ENCODE measurements at regions not wholly inside any gene's neighbourhood (a gene's known extent, or its start where the extent isn't known, plus 50 kb on each side); places are given as distances from the start of the nearest gene placed in this dataset.

DNA sequence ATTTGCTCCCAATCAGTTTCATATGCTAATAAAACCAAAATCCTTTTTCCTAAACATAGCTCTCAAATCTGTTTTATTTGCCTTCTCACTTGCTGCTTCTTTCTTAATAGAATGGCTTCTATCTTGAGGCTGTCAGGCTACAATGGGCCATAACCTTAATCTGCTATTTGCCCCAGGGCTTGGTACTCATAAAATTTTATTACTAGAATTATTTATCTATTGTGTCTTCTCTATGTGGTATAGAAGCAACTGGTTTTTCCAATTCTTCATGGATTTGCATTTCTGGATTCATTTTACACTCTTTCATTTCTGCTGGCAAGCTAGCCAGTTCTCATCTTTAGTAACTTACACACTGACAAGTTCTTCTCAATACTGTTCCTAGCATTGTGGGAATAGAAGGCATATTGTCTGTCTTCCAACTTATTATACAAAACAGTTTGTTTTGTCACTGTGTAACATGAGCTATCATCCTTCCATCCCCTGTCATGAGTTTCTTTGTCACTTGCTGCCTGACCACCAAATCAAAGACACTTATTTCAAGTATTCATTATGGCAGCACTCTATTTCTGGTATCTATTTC, 96.6 kb upstream of the KCNIP4 start:
- no peaks in the 10 kb centered on the region for H3K4me1 ChIP-seq (ENCODE audit: control insufficient read depth, insufficient read depth, low read length)
- FAIRE-seq (no peak), ATAC-seq (no peak), DNase-seq (ENCODE audit: low read depth, low spot score) (no peak)
- intact Hi-C loops (cut with micrococcal nuclease; ENCODE audit: unreplicated experiment): no loop called here
- H3K27ac ChIP-seq (ENCODE audit: control insufficient read depth, insufficient read depth): no peak overlapping the region
- POLR2A ChIA-PET: no interaction called here
- TF ChIP-seq HDAC6 (IDR thresholded peaks at IDR 0.05; ENCODE audit: unreplicated experiment) (no peak), TCF12 (IDR thresholded peaks at IDR 0.05; ENCODE audit: low read depth, low read length) (no peak), RAD21 (IDR thresholded peaks at IDR 0.05; ENCODE audit: insufficient read depth, low read depth, low read length) (no peak), KLF5 (IDR thresholded peaks at IDR 0.05; ENCODE audit: partially characterized antibody) (no peak), JUNB (IDR thresholded peaks at IDR 0.05) (no peak), SMAD1 (IDR thresholded peaks at IDR 0.05; ENCODE audit: low read depth, partially characterized antibody) (no peak), NFXL1 (IDR thresholded peaks at IDR 0.05; ENCODE audit: borderline replicate concordance) (no peak), BMI1 (IDR thresholded peaks at IDR 0.05; ENCODE audit: borderline replicate concordance) (no peak)
- TF ChIP-seq, protein P1, sequence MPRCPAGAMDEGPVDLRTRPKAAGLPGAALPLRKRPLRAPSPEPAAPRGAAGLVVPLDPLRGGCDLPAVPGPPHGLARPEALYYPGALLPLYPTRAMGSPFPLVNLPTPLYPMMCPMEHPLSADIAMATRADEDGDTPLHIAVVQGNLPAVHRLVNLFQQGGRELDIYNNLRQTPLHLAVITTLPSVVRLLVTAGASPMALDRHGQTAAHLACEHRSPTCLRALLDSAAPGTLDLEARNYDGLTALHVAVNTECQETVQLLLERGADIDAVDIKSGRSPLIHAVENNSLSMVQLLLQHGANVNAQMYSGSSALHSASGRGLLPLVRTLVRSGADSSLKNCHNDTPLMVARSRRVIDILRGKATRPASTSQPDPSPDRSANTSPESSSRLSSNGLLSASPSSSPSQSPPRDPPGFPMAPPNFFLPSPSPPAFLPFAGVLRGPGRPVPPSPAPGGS (IDR thresholded peaks at IDR 0.05; ENCODE audit: borderline replicate concordance, insufficient read depth, low read depth, low read length, poor library complexity, severe bottlenecking): no peak
- TF ChIP-seq, protein P2, sequence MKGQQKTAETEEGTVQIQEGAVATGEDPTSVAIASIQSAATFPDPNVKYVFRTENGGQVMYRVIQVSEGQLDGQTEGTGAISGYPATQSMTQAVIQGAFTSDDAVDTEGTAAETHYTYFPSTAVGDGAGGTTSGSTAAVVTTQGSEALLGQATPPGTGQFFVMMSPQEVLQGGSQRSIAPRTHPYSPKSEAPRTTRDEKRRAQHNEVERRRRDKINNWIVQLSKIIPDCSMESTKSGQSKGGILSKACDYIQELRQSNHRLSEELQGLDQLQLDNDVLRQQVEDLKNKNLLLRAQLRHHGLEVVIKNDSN (IDR thresholded peaks at IDR 0.05; ENCODE audit: borderline replicate concordance, extremely low read length, insufficient read depth, low read depth, low read length): no peak
- TF ChIP-seq, protein P3, sequence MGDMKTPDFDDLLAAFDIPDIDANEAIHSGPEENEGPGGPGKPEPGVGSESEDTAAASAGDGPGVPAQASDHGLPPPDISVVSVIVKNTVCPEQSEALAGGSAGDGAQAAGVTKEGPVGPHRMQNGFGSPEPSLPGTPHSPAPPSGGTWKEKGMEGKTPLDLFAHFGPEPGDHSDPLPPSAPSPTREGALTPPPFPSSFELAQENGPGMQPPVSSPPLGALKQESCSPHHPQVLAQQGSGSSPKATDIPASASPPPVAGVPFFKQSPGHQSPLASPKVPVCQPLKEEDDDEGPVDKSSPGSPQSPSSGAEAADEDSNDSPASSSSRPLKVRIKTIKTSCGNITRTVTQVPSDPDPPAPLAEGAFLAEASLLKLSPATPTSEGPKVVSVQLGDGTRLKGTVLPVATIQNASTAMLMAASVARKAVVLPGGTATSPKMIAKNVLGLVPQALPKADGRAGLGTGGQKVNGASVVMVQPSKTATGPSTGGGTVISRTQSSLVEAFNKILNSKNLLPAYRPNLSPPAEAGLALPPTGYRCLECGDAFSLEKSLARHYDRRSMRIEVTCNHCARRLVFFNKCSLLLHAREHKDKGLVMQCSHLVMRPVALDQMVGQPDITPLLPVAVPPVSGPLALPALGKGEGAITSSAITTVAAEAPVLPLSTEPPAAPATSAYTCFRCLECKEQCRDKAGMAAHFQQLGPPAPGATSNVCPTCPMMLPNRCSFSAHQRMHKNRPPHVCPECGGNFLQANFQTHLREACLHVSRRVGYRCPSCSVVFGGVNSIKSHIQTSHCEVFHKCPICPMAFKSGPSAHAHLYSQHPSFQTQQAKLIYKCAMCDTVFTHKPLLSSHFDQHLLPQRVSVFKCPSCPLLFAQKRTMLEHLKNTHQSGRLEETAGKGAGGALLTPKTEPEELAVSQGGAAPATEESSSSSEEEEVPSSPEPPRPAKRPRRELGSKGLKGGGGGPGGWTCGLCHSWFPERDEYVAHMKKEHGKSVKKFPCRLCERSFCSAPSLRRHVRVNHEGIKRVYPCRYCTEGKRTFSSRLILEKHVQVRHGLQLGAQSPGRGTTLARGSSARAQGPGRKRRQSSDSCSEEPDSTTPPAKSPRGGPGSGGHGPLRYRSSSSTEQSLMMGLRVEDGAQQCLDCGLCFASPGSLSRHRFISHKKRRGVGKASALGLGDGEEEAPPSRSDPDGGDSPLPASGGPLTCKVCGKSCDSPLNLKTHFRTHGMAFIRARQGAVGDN (IDR thresholded peaks at IDR 0.05): no peak
- TF ChIP-seq, protein P4, sequence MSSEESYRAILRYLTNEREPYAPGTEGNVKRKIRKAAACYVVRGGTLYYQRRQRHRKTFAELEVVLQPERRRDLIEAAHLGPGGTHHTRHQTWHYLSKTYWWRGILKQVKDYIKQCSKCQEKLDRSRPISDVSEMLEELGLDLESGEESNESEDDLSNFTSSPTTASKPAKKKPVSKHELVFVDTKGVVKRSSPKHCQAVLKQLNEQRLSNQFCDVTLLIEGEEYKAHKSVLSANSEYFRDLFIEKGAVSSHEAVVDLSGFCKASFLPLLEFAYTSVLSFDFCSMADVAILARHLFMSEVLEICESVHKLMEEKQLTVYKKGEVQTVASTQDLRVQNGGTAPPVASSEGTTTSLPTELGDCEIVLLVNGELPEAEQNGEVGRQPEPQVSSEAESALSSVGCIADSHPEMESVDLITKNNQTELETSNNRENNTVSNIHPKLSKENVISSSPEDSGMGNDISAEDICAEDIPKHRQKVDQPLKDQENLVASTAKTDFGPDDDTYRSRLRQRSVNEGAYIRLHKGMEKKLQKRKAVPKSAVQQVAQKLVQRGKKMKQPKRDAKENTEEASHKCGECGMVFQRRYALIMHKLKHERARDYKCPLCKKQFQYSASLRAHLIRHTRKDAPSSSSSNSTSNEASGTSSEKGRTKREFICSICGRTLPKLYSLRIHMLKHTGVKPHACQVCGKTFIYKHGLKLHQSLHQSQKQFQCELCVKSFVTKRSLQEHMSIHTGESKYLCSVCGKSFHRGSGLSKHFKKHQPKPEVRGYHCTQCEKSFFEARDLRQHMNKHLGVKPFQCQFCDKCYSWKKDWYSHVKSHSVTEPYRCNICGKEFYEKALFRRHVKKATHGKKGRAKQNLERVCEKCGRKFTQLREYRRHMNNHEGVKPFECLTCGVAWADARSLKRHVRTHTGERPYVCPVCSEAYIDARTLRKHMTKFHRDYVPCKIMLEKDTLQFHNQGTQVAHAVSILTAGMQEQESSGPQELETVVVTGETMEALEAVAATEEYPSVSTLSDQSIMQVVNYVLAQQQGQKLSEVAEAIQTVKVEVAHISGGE (CRISPR knock-in tag; IDR thresholded peaks at IDR 0.05): no peak
- RAD21 ChIA-PET (ENCODE audit: unreplicated experiment): no interaction called here
- no peaks in the 10 kb centered on the region for H4K20me1 ChIP-seq (ENCODE audit: control insufficient read depth, insufficient read depth)
- no peaks in the 10 kb centered on the region for H3K79me2 ChIP-seq (ENCODE audit: control insufficient read depth, insufficient read depth, low read length)
- H3K36me3 ChIP-seq (ENCODE audit: control insufficient read depth in 2 of 2, insufficient read depth in 2 of 2, low read length in 1 of 2): no peaks in the 10 kb centered on the region
- CTCF ChIA-PET: no interaction called here
- SMC1A ChIA-PET (ENCODE audit: uncharacterized antibody, unreplicated experiment): no interaction called here
- no peaks in the 10 kb centered on the region for H3K9me3 ChIP-seq (replicated peaks; ENCODE audit: control insufficient read depth, insufficient read depth, low read length)
- no peak overlapping the region for H3K4me2 ChIP-seq (ENCODE audit: control insufficient read depth, insufficient read depth)
- H3K27me3 ChIP-seq (replicated peaks in 1 of 2; ENCODE audit: control insufficient read depth in 2 of 2, insufficient read depth in 2 of 2, low read length in 1 of 2): no peaks in the 10 kb centered on the region
- H2AFZ ChIP-seq (ENCODE audit: control insufficient read depth, low read depth, low read length): no peak overlapping the region
- BruUV-seq (replicated peaks): no TSS peak
- no peak overlapping the region for H3K4me3 ChIP-seq
- in situ Hi-C loops (cut with MboI): no loop called here
- no peak overlapping the region for H3K9ac ChIP-seq (ENCODE audit: control insufficient read depth, insufficient read depth, low read length)
